LNCaP clone FGC (cell line): ENCODE measurements at regions not wholly inside any gene's neighbourhood (a gene's known extent, or its start where the extent isn't known, plus 50 kb on each side); places are given as distances from the start of the nearest gene placed in this dataset.

ENCODE experiments used
- DNase-seq: peaks from one replicate; pipeline ENCODE4 v3.0.0-alpha.2; 2011; ENCODE audit warnings: low read depth
- H3K4me3 ChIP-seq: 2 replicates; pipeline ENCODE4 v1.5.1; 2011; ENCODE audit warnings: mild to moderate bottlenecking, low read depth, low read length, control low read depth
- TF ChIP-seq, protein P1 (sequence below): IDR thresholded peaks from 2 replicates; pipeline ENCODE4 v1.5.1; 2012; ENCODE audit warnings: mild to moderate bottlenecking; ENCODE audit not compliant: control insufficient read depth, insufficient read depth; ENCODE audit errors: extremely low read depth

DNA sequence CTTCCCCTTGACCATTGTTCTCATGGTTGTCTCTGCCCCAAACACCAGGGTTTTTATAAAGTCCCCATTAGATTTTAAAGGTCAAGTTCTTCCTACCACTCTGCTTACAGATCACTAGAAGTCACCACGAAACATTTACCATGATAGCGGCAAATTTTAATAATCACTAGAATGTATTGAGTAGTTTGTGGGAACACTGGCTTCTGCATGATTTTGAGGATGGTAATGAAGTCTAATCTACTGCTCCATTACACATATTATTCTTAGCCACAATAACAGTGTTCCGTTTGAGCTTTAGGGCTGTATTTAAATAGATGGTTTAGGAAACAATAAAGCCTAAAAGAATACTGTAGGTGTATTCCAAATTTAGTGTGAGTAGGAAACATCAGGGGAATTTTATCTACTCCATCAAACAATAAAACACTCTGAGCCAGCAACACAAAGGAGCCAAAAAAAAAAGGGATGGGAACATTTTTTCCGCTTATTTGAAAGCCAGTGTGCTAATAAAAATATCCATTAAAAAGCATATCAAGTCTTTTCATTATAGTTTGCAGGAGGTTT, 49.7 kb downstream of the KLF12 start:
- TF ChIP-seq, protein P1, sequence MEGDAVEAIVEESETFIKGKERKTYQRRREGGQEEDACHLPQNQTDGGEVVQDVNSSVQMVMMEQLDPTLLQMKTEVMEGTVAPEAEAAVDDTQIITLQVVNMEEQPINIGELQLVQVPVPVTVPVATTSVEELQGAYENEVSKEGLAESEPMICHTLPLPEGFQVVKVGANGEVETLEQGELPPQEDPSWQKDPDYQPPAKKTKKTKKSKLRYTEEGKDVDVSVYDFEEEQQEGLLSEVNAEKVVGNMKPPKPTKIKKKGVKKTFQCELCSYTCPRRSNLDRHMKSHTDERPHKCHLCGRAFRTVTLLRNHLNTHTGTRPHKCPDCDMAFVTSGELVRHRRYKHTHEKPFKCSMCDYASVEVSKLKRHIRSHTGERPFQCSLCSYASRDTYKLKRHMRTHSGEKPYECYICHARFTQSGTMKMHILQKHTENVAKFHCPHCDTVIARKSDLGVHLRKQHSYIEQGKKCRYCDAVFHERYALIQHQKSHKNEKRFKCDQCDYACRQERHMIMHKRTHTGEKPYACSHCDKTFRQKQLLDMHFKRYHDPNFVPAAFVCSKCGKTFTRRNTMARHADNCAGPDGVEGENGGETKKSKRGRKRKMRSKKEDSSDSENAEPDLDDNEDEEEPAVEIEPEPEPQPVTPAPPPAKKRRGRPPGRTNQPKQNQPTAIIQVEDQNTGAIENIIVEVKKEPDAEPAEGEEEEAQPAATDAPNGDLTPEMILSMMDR, result no peak
- no peak for DNase-seq
- H3K4me3 ChIP-seq, result no peak overlapping the region

DNA sequence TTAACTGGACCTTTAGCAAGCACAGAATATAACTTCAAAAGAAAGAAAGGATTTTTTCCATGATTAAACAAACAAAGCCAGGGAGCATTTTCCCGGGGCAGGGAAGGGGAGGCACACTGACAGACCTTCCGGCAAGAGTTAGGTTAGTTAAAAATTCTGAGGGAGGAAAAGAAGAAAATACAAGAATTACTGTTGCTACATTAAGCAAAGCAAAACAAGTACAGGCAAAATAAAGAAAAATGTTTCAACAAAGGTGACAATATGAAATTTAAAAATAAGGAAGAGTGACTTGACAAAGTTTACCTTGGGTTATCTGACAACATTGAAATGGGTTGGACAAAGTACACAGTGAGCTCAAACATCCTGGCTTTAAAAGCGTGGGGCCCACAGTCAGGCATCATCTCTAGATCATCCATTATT, 51.5 kb downstream of the KLF12 start:
- TF ChIP-seq, protein P1, result no peak
- no peak overlapping the region for H3K4me3 ChIP-seq
- DNase-seq, result no peak

DNA sequence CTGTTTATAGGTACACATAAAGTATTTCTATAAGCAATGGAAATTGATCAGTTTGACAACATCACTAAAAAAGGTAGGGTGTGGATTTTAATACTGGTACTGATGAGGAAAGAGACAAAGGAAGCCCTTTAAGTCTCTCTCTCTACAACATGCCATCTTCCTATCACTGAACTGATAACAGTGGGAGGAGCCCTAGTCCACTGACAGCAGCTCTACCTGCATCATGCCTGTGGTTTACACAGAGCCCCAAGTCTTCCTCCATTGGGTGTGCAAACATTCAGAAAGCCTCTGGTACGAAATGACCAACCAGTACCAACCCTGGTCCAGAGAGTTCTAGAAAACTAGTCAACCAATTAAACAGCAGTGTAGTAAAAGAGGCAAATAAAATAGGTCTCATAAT, 53.4 kb downstream of the KLF12 start:
- H3K4me3 ChIP-seq, result no peak overlapping the region
- TF ChIP-seq, protein P1, result no peak
- no peak for DNase-seq

- DNase-seq, result no peak
- H3K4me3 ChIP-seq, result no peak overlapping the region
- TF ChIP-seq, protein P1, result no peak
Observed at GRCh38 chr13:74077792-74078191, 56.4 kb downstream of the KLF12 start.

GRCh38 chr13:74077375-74077774, 56.8 kb downstream of the KLF12 start:
- DNase-seq, result no peak
- TF ChIP-seq, protein P1, result no peak
- no peak overlapping the region for H3K4me3 ChIP-seq

DNA sequence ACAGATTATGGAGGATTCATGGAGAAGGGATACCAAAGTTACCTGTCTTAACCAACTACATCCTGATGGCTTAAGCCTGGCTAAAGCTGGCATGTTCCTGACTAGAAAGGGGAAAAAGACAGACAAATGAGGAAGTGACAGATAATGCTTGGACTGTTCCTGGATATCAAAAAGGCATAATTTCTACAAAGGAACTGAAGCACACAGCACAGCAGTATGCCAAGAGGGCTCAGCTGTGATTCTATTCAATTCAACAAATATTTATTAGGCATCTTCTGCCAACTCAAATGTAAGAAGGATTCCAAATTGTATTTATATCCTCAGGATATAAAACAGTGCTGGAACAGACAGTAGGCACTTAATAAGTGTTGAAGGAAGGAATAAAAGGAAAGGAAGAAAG, 59.5 kb downstream of the KLF12 start:
- no peak for DNase-seq
- TF ChIP-seq, protein P1, result no peak

DNA sequence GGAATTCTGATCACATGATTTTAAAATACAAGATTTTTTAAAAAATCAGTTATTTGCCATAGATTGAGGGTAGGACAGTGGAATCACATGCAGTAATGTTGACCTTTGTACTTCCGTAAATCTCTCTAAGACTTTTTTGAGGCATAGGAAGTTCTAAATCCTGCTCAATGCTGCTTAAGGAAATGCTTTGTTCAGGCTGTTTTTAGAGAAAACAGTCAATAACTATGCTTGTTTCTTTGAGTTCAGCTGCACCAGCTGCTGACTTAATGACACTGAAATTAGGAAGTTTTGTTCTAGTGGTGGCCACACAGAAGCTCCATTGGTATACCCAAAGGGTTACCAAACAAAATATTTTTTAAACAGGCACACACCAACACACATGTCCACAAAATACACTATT, 60.9 kb downstream of the KLF12 start:
- TF ChIP-seq, protein P1, result no peak
- no peak for DNase-seq
- H3K4me3 ChIP-seq, result no peak overlapping the region

More for the DNA sequence above, 59.5 kb downstream of the KLF12 start:
- no peak overlapping the region for H3K4me3 ChIP-seq
